KOPT-K1 (cell line): ENCODE measurements at regions not wholly inside any gene's neighbourhood (a gene's known extent, or its start where the extent isn't known, plus 50 kb on each side); places are given as distances from the start of the nearest gene placed in this dataset.

Source experiments
- H3K27ac ChIP-seq: fragments of 200-600 bp; sonication (generic); 2 replicates; pipeline ENCODE4 v1.5.1; 2016; ENCODE audit warnings: antibody characterized with exemption, mild to moderate bottlenecking, low read depth, low read length; ENCODE audit not compliant: poor library complexity, severe bottlenecking
- H3K36me3 ChIP-seq: fragments of 200-600 bp; sonication (generic); 2 replicates; pipeline ENCODE4 v1.5.1; 2017; ENCODE audit warnings: antibody characterized with exemption, mild to moderate bottlenecking, low read length, moderate library complexity; ENCODE audit not compliant: insufficient read depth
- H3K9me3 ChIP-seq: fragments of 200-600 bp; sonication (generic); 2 replicates; pipeline ENCODE4 v1.5.1; 2017; ENCODE audit warnings: antibody characterized with exemption, low read length, mild to moderate bottlenecking; ENCODE audit not compliant: insufficient read depth, poor library complexity, severe bottlenecking

GRCh38 chrX:20421275-20421674 lies 154.6 kb upstream of the RPS6KA3 start:
- H3K27ac ChIP-seq: no peak overlapping the region
- no peaks in the 10 kb centered on the region for H3K36me3 ChIP-seq
- no peaks in the 10 kb centered on the region for H3K9me3 ChIP-seq

GRCh38 chrX:20420058-20420457 lies 153.3 kb upstream of the RPS6KA3 start:
- Histone ChIP-seq H3K9me3 (no peaks in the 10 kb centered on the region), H3K27ac (no peak overlapping the region), H3K36me3 (no peaks in the 10 kb centered on the region)

GRCh38 chrX:20418379-20419150 lies 151.9 kb upstream of the RPS6KA3 start:
- peak overlapping the region; percentile 80 for H3K27ac ChIP-seq
- no peaks in the 10 kb centered on the region for H3K9me3 ChIP-seq
- H3K36me3 ChIP-seq: no peaks in the 10 kb centered on the region

- peak overlapping the region; percentile 64 for H3K27ac ChIP-seq
- H3K36me3 ChIP-seq: no peaks in the 10 kb centered on the region
- no peaks in the 10 kb centered on the region for H3K9me3 ChIP-seq
Observed at GRCh38 chrX:20414762-20415445, 148.2 kb upstream of the RPS6KA3 start.

- Histone ChIP-seq H3K9me3 (no peaks in the 10 kb centered on the region), H3K27ac (peak overlapping the region; percentile 64), H3K36me3 (no peaks in the 10 kb centered on the region)
Observed at GRCh38 chrX:20414066-20414465, 147.4 kb upstream of the RPS6KA3 start.

- no peaks in the 10 kb centered on the region for H3K9me3 ChIP-seq
- H3K27ac ChIP-seq: peak overlapping the region; percentile 64
Observed at GRCh38 chrX:20412871-20413486, 146.3 kb upstream of the RPS6KA3 start.

GRCh38 chrX:20410540-20410939 lies 143.8 kb upstream of the RPS6KA3 start:
- Histone ChIP-seq H3K27ac (no peak overlapping the region), H3K9me3 (no peaks in the 10 kb centered on the region), H3K36me3 (no peaks in the 10 kb centered on the region)

More at GRCh38 chrX:20412871-20413486, 146.3 kb upstream of the RPS6KA3 start:
- H3K36me3 ChIP-seq: no peaks in the 10 kb centered on the region

GRCh38 chrX:20409991-20410390 lies 143.3 kb upstream of the RPS6KA3 start:
- Histone ChIP-seq H3K36me3 (no peaks in the 10 kb centered on the region), H3K9me3 (no peaks in the 10 kb centered on the region), H3K27ac (no peak overlapping the region)

- no peaks in the 10 kb centered on the region for H3K36me3 ChIP-seq
- no peak overlapping the region for H3K27ac ChIP-seq
- no peaks in the 10 kb centered on the region for H3K9me3 ChIP-seq
Observed at GRCh38 chrX:20402956-20403355, 136.2 kb upstream of the RPS6KA3 start.

- Histone ChIP-seq H3K9me3 (no peaks in the 10 kb centered on the region), H3K27ac (no peak overlapping the region), H3K36me3 (no peaks in the 10 kb centered on the region)
Observed at GRCh38 chrX:20399728-20400414, 133.2 kb upstream of the RPS6KA3 start.

- Histone ChIP-seq H3K36me3 (no peaks in the 10 kb centered on the region), H3K9me3 (no peaks in the 10 kb centered on the region), H3K27ac (no peak overlapping the region)
Observed at GRCh38 chrX:20397587-20397986, 130.9 kb upstream of the RPS6KA3 start.

- H3K9me3 ChIP-seq: no peaks in the 10 kb centered on the region
- H3K36me3 ChIP-seq: no peaks in the 10 kb centered on the region
- no peak overlapping the region for H3K27ac ChIP-seq
Observed at GRCh38 chrX:20394451-20394850, 127.7 kb upstream of the RPS6KA3 start.

- H3K27ac ChIP-seq: no peak overlapping the region
- H3K9me3 ChIP-seq: no peaks in the 10 kb centered on the region
- H3K36me3 ChIP-seq: no peaks in the 10 kb centered on the region
Observed at GRCh38 chrX:20393944-20394343, 127.2 kb upstream of the RPS6KA3 start.

- no peak overlapping the region for H3K27ac ChIP-seq
- H3K36me3 ChIP-seq: no peaks in the 10 kb centered on the region
- no peaks in the 10 kb centered on the region for H3K9me3 ChIP-seq
Observed at GRCh38 chrX:20388594-20388993, 121.9 kb upstream of the RPS6KA3 start.

- Histone ChIP-seq H3K36me3 (no peaks in the 10 kb centered on the region), H3K9me3 (no peaks in the 10 kb centered on the region), H3K27ac (no peak overlapping the region)
Observed at GRCh38 chrX:20383477-20383876, 116.8 kb upstream of the RPS6KA3 start.
